Bronchial epithelial cell (primary cell): ENCODE measurements at regions not wholly inside any gene's neighbourhood (a gene's known extent, or its start where the extent isn't known, plus 50 kb on each side); places are given as distances from the start of the nearest gene placed in this dataset.
"Not testable (repeated sequence)": the region's sequence is repeated elsewhere in the genome, so short reads cannot be mapped to it uniquely, and the experiment has no call there.

Source experiments
- DNase-seq: peaks from one replicate; pipeline ENCODE4 v3.0.0-alpha.2; 2010; ENCODE audit warnings: low read depth
- FAIRE-seq: peaks from 2 replicates; lab custom pipeline; 2011; peaks lifted over from hg19 to GRCh38; lab: Jason Lieb, UNC
- H3K27me3 ChIP-seq: 2 replicates; pipeline ENCODE4 v1.5.1; 2011; ENCODE audit warnings: low read length; ENCODE audit not compliant: control insufficient read depth, insufficient read depth
- H3K36me3 ChIP-seq: 2 replicates; pipeline ENCODE4 v1.5.1; 2011; ENCODE audit warnings: low read length; ENCODE audit not compliant: control insufficient read depth, insufficient read depth
- H3K4me3 ChIP-seq: 2 replicates; pipeline ENCODE4 v1.5.1; 2011; ENCODE audit warnings: mild to moderate bottlenecking, low read depth, low read length, control low read depth
- TF ChIP-seq, protein P1 (sequence below): IDR thresholded peaks from 2 replicates; pipeline ENCODE4 v1.5.1; 2011; ENCODE audit warnings: mild to moderate bottlenecking, moderate library complexity, low read length, control low read depth, inconsistent platforms; ENCODE audit not compliant: insufficient read depth, severe bottlenecking

DNA sequence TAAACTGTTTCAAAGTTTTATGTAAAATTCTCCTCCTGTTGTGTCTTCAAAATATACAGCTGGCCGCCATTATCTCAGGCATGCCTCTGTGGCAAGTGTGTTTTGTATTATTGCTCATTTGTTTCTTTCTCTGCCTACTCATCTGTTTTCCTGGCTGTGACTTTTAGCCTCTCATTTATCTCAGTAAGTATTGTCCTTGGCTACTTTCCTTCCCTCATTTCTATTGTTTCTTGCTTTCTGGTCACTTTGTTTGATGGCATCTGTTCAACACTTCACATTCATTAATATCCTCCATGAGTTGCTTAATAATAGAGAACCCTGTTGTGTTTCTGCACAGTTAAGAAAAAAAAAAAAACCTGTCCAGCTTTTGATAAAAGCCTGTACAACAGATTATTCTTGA, 869.4 kb downstream of the PCDH17 start:
- FAIRE-seq: no peak
- TF ChIP-seq, protein P1, sequence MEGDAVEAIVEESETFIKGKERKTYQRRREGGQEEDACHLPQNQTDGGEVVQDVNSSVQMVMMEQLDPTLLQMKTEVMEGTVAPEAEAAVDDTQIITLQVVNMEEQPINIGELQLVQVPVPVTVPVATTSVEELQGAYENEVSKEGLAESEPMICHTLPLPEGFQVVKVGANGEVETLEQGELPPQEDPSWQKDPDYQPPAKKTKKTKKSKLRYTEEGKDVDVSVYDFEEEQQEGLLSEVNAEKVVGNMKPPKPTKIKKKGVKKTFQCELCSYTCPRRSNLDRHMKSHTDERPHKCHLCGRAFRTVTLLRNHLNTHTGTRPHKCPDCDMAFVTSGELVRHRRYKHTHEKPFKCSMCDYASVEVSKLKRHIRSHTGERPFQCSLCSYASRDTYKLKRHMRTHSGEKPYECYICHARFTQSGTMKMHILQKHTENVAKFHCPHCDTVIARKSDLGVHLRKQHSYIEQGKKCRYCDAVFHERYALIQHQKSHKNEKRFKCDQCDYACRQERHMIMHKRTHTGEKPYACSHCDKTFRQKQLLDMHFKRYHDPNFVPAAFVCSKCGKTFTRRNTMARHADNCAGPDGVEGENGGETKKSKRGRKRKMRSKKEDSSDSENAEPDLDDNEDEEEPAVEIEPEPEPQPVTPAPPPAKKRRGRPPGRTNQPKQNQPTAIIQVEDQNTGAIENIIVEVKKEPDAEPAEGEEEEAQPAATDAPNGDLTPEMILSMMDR: no peak
- no peak for DNase-seq

DNA sequence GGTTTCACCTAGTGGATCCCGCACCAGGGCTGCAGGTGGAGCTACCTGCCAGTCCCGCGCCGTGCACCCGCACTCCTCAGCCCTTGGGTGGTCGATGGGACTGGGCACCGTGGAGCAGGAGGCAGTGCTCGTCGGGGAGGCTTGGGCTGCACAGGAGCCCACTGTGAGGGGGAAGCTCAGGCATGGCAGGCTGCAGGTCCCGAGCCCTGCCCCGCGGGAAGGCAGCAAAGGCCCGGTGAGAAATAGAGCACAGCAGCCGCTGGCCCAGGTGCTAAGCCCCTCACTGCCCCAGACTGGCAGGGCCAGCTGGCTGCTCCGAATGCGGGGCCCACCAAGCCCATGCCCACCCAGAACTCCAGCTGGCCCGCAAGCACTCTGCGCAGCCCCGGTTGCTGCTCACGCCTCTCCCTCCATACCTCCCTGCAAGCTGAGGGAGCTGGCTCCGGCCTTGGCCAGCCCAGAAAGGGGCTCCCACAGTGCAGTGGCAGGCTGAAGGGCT, 872.7 kb downstream of the PCDH17 start:
- DNase-seq, H3K27me3 ChIP-seq, H3K4me3 ChIP-seq, FAIRE-seq, H3K36me3 ChIP-seq: not testable (repeated sequence)

More for the DNA sequence above, 869.4 kb downstream of the PCDH17 start:
- Histone ChIP-seq H3K4me3 (no peak overlapping the region), H3K36me3 (no peaks in the 10 kb centered on the region), H3K27me3 (no peaks in the 10 kb centered on the region)

DNA sequence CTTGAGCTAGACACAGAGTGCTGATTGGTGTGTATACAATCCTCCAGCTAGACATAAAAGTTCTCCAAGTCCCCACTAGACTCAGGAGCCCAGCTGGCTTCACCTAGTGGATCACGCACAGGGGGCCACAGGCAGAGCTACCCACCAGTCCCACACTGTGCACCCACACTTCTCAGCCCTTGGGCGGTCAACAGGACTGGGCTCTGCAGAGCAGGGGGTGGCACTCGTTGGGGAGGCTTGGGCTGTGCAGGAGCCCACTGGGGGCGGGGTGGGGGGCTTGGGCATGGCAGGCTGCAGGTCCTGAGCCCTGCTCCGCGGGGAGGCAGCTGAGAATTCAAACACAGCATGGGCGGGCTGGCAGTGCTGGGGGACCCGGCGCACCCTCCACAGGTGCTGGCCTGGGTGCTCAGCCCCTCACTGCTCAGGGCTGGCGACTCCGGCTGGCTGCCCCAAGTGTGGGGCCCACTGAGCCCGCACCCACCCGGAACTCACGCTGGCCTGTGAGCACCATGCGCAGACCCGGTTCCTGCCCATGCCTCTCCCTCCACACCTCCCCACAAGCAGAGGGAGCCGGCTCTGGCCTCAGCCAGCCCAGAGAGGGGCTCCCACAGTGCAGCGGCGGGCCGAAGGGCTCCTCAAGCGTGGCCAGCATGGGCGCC, 873.8 kb downstream of the PCDH17 start:
- FAIRE-seq, H3K36me3 ChIP-seq, DNase-seq, H3K4me3 ChIP-seq, H3K27me3 ChIP-seq: not testable (repeated sequence)

DNA sequence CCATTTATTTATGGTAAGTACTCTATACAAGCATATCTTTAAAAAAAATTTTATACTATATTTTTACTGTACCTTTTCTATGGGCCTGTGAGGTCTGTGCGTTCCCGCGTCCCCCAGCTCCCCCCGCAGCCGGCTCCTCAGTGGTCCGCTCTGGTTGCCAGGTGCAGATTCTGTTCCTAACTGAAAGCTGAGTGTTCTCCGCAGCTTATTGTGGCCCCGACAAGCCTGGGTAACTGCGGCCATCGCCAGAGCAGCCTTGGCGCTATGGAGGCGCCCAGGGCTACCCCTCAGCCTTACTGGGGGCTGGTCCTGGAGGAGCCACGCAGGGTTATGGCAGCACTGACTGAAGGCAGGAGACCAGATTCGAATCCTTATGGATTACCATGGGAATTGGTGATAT, 896.8 kb downstream of the PCDH17 start:
- FAIRE-seq: no peak
- TF ChIP-seq, protein P1: no peak

DNA sequence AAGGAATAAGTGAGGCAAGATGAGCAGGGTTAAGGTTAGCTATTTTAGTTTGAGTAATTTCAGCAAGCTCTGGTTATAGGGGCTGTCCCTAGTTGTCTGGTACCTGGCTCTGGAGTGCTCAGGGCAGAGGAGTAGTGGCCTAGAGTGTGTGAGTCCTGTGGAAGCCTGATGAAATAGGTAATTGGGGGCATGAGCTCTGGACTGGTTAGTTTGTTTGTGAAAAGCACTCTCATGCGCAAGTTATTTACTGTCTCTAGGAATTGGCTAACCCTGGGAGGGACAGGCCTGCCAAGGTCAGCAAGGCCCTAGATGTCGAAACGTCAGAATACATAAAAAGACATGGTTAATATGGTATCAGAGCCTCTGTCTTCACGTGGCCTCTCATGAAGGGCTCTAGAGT, 900.1 kb downstream of the PCDH17 start:
- Histone ChIP-seq H3K4me3 (no peak overlapping the region), H3K27me3 (no peaks in the 10 kb centered on the region), H3K36me3 (no peaks in the 10 kb centered on the region)
- TF ChIP-seq, protein P1: no peak
- no peak for FAIRE-seq
- DNase-seq: no peak

More for the DNA sequence above, 896.8 kb downstream of the PCDH17 start:
- H3K27me3 ChIP-seq: no peaks in the 10 kb centered on the region
- no peaks in the 10 kb centered on the region for H3K36me3 ChIP-seq
- no peak for DNase-seq
- no peak overlapping the region for H3K4me3 ChIP-seq

DNA sequence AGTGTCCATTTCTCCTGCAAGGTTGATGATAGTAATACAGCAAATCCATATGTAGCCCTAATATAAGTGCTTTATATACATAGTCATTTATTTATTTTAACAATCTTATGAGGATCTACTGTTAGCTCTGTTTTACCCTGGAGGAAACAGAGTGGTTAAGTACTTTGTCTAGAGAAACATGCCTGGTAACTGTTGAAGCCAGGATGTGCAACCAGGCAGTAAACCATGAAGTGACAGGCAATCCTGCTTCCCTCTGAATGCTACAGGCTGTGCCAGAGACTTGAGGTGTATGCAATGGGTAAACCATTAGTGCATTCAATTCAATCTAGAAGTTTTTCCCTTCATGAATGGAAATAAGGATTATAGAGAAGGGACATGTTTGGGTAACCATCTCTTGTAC, 911.0 kb downstream of the PCDH17 start:
- Histone ChIP-seq H3K4me3 (no peak overlapping the region), H3K36me3 (no peaks in the 10 kb centered on the region), H3K27me3 (no peaks in the 10 kb centered on the region)
- no peak for DNase-seq
- no peak for FAIRE-seq
- TF ChIP-seq, protein P1: no peak

DNA sequence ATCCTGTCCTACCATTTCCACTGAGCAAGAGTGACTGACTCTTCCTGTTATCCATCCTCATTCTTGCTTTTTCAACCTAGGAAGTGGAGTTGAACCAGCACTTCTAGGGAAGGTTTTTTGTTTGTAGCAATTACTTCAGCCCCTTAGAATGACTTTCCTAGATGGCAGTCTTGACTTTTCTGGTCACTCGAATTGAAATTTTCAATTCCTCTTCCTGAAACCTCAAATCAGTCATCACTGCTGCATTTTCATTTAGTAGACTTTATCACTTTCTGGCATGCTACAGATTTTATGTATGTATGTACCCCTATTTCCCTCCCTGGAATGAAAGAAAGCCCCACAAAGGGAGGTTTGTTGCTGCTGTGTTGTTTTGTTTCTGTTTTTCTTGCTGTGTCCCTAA, 915.9 kb downstream of the PCDH17 start:
- Histone ChIP-seq H3K4me3 (no peak overlapping the region), H3K36me3 (no peaks in the 10 kb centered on the region), H3K27me3 (no peaks in the 10 kb centered on the region)
- TF ChIP-seq, protein P1: no peak
- FAIRE-seq (no peak), DNase-seq (no peak)
